Tibial artery (tissue), 4 donors: ENCODE measurements at regions not wholly inside any gene's neighbourhood (a gene's known extent, or its start where the extent isn't known, plus 50 kb on each side); places are given as distances from the start of the nearest gene placed in this dataset.
"Not testable (repeated sequence)": the region's sequence is repeated elsewhere in the genome, so short reads cannot be mapped to it uniquely, and the experiment has no call there.

Source experiments
- DNase-seq, 2 donors: peaks; one replicate each; pipeline ENCODE4 v3.0.0-alpha.2; 2019
- H3K27ac ChIP-seq, 2 donors: fragments of 200-600 bp; sonication (generic) in 1 of 2; 1 replicate in 1 of 2; 2 replicates in 1 of 2; pipeline ENCODE4 v1.5.1; 2018 to 2019; ENCODE audit warnings: mild to moderate bottlenecking in 1 of 2
- H3K27me3 ChIP-seq, 2 donors: fragments of 200-600 bp; sonication (generic) in 1 of 2; one replicate each; pipeline versions ENCODE4 v1.5.1 to v1.6.0; 2016 to 2019
- H3K36me3 ChIP-seq, 3 donors: fragments of 200-600 bp; sonication (generic) in 2 of 3; one replicate each; pipeline ENCODE4 v1.5.1; 2016 to 2019; ENCODE audit warnings: mild to moderate bottlenecking in 2 of 3
- H3K4me1 ChIP-seq, 4 donors: fragments of 200-600 bp; sonication (generic) in 2 of 4; 1 replicate in 3 of 4; 2 replicates in 1 of 4; pipeline ENCODE4 v1.5.1; 2016 to 2019
- H3K4me3 ChIP-seq, 2 donors: fragments of 200-600 bp; sonication (generic) in 1 of 2; 1 replicate in 1 of 2; 2 replicates in 1 of 2; pipeline ENCODE4 v1.5.1; 2018 to 2019; ENCODE audit warnings: mild to moderate bottlenecking in 2 of 2
- H3K9me3 ChIP-seq, 3 donors: fragments of 200-600 bp; sonication (generic) in 1 of 3; one replicate each; pipeline ENCODE4 v1.5.1; 2016 to 2019
- CTCF ChIP-seq, 2 experiments: fragments of 200-600 bp in 1 of 2; fragments of 450-650 bp in 1 of 2; IDR thresholded peaks; one replicate each; pipeline ENCODE4 v1.5.1; 2017 to 2019; ENCODE audit warnings: antibody characterized with exemption in 2 of 2, mild to moderate bottlenecking in 1 of 2, moderate library complexity in 1 of 2
- intact Hi-C: fragments of 100-400 bp; cut with DNase I; formaldehyde crosslinking; loops from one replicate; pipeline ENCODE4 v1.15.0; 2023; ENCODE audit warnings: low total_unique reads

DNA sequence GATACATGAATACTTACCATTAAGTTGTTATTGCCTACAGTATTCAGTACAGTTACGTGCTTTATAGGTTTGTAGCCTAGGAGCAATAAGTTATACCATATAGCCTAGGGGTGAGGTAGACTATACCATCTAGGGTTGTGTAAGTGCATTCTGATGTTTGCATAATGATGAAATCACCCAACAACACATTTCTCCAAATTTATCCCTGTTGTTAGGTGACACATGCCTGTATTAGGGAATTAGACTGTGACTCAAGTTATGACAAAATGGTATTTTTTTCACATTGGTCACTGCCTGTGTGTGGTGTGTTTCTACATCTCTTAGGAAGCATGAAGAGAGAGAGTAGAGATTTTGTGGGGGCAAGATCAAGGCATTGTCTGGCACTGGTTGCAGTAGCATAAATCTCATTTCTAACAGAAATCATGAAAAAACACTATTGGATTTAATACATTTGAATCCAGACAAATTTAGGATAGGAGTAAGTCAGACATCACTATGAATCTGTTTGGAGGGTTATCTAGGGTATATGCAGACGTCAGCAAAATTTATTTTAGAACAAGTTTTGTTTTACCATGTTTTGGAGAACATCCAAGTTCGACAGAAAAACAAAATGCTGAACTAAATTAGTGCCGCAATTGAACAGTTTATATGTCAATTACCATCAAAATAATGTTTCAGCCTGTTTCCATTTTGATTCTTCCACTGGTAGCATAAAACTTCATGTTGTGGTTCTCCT lies 332.1 kb downstream of the LMO7 start:
- H3K27me3 ChIP-seq = no peaks in the 10 kb centered on the region
- TF ChIP-seq CTCF (IDR thresholded peaks at IDR 0.05) = no peak
- no peak for DNase-seq
- no peaks in the 10 kb centered on the region for H3K36me3 ChIP-seq
- H3K9me3 ChIP-seq = no peaks in the 10 kb centered on the region
- no peak overlapping the region for H3K4me3 ChIP-seq
- intact Hi-C loops = no loop called here
- H3K4me1 ChIP-seq = no peaks in the 10 kb centered on the region
- H3K27ac ChIP-seq = no peak overlapping the region

- Histone ChIP-seq H3K27me3 (no peaks in the 10 kb centered on the region), H3K9me3 (no peaks in the 10 kb centered on the region), H3K27ac (no peak overlapping the region), H3K4me3 (no peak overlapping the region), H3K4me1 (no peaks in the 10 kb centered on the region), H3K36me3 (no peaks in the 10 kb centered on the region)
- intact Hi-C loops = no loop called here
- no peak for DNase-seq
- TF ChIP-seq CTCF (IDR thresholded peaks at IDR 0.05) = no peak
Observed at GRCh38 chr13:75963302-75963701, 327.2 kb downstream of the LMO7 start.

DNA sequence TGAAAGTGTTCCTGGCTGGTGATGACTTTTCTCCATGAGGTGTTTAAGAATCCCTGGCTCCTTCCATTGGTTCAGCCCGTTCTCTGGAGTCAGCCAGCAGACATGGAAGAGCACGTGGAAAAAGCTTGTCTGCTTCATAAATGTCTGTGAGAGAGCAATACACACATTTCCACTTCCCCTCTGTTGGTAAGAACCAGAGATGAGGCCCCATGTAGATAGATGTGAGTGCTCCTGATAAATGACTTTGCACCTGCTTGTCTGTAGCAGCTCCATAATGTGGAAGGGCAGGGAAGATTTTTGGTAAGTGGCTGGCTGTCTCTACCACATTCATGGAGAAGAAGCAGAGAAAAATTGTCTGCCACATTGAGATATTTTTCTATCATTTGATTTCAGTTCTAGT lies 325.8 kb downstream of the LMO7 start:
- intact Hi-C loops = no loop called here
- TF ChIP-seq CTCF (IDR thresholded peaks at IDR 0.05) = no peak
- no peak for DNase-seq
- H3K9me3 ChIP-seq = no peaks in the 10 kb centered on the region
- no peaks in the 10 kb centered on the region for H3K36me3 ChIP-seq
- H3K27ac ChIP-seq = no peak overlapping the region
- no peaks in the 10 kb centered on the region for H3K4me1 ChIP-seq
- no peaks in the 10 kb centered on the region for H3K27me3 ChIP-seq
- no peak overlapping the region for H3K4me3 ChIP-seq

- Histone ChIP-seq H3K27ac (no peak overlapping the region), H3K4me3 (no peak overlapping the region), H3K4me1 (no peaks in the 10 kb centered on the region), H3K9me3 (no peaks in the 10 kb centered on the region), H3K36me3 (no peaks in the 10 kb centered on the region), H3K27me3 (no peaks in the 10 kb centered on the region)
- intact Hi-C loops = no loop called here
- no peak for DNase-seq
- TF ChIP-seq CTCF (IDR thresholded peaks at IDR 0.05) = no peak
Observed at GRCh38 chr13:75960538-75960994, 324.4 kb downstream of the LMO7 start.

DNA sequence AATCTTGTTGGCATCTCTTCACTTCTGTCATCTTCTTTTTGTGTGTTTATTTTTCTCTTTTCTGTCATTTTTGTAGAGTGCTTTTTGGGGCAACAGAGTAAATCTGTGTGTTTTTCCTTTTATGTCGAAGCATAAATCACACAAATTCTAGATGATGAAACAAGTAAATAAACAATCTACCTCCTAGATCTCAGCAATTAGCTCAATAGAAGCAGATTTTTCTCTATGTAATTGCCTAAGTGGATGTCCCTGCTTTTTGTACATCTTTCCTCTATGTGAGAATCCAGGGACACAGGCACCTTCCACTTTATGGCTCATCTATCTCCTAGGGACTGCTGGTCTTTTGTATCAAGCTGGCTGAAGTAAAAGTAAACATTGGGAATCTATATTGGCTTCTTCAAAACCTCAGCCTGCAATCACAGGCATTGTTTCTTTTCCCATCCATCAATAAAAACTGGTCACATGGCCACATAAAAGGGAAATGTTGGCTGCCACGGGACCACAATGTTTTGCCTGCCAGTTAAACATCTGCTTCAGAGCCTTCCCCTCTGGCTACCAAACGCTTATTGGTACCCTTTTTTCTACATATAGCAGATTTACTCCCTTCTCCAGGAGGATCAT lies 323.8 kb downstream of the LMO7 start:
- no peaks in the 10 kb centered on the region for H3K27me3 ChIP-seq
- DNase-seq = no peak
- intact Hi-C loops = no loop called here
- no peaks in the 10 kb centered on the region for H3K9me3 ChIP-seq
- H3K36me3 ChIP-seq = no peaks in the 10 kb centered on the region
- no peak overlapping the region for H3K4me3 ChIP-seq
- no peak for TF ChIP-seq CTCF (IDR thresholded peaks at IDR 0.05)
- no peak overlapping the region for H3K27ac ChIP-seq
- H3K4me1 ChIP-seq = no peaks in the 10 kb centered on the region

- H3K27ac ChIP-seq, H3K4me3 ChIP-seq, intact Hi-C loops, H3K9me3 ChIP-seq, DNase-seq, H3K4me1 ChIP-seq, H3K36me3 ChIP-seq, H3K27me3 ChIP-seq: not testable (repeated sequence)
Observed at GRCh38 chr13:75953589-75953988, 317.5 kb downstream of the LMO7 start.
